DND-41 (cell line): ENCODE measurements at regions not wholly inside any gene's neighbourhood (a gene's known extent, or its start where the extent isn't known, plus 50 kb on each side); places are given as distances from the start of the nearest gene placed in this dataset.
"Not testable (repeated sequence)": the region's sequence is repeated elsewhere in the genome, so short reads cannot be mapped to it uniquely, and the experiment has no call there.

Experiments used
- ATAC-seq: fragments of 200-7000 bp; cut with Tn5 transposase; 3 replicates; pipeline ENCODE4 v1.9.1; 2021; ENCODE audit warnings: low read depth; ENCODE audit not compliant: insufficient read depth
- DNase-seq: peaks from one replicate; pipeline ENCODE4 v3.0.0-alpha.2; 2020
- H2AFZ ChIP-seq: 2 replicates; pipeline ENCODE4 v1.6.0; 2012; ENCODE audit warnings: low read depth, low read length
- H3K27ac ChIP-seq: 2 replicates; pipeline ENCODE4 v1.5.1; 2012; ENCODE audit warnings: low read length, inconsistent platforms
- H3K27me3 ChIP-seq: fragments of 200-600 bp; sonication (generic); 2 replicates; pipeline ENCODE4 v1.6.0; 2012; ENCODE audit warnings: low read length, mild to moderate bottlenecking, inconsistent platforms; ENCODE audit not compliant: insufficient read depth, poor library complexity
- H3K36me3 ChIP-seq: 2 replicates; pipeline ENCODE4 v1.5.1; 2012; ENCODE audit warnings: low read length, inconsistent platforms; ENCODE audit not compliant: insufficient read depth
- H3K4me1 ChIP-seq: 2 replicates; pipeline ENCODE4 v1.5.1; 2012; ENCODE audit warnings: mild to moderate bottlenecking, low read length; ENCODE audit not compliant: insufficient read depth
- H3K4me2 ChIP-seq: 2 replicates; pipeline ENCODE4 v1.6.0; 2012; ENCODE audit warnings: mild to moderate bottlenecking, moderate library complexity, low read length, inconsistent platforms; ENCODE audit not compliant: insufficient read depth
- H3K4me3 ChIP-seq, 2 experiments: fragments of 200-600 bp in 1 of 2; shearing (Covaris generic) in 1 of 2; 2 replicates each; pipeline ENCODE4 v1.5.1; 2012 to 2016; ENCODE audit warnings: inconsistent platforms in 2 of 2, low read length in 2 of 2, mild to moderate bottlenecking in 2 of 2, low read depth in 1 of 2, moderate library complexity in 1 of 2
- H3K79me2 ChIP-seq: 2 replicates; pipeline ENCODE4 v1.6.0; 2012; ENCODE audit warnings: low read length, inconsistent platforms; ENCODE audit not compliant: insufficient read depth
- H3K9ac ChIP-seq: 2 replicates; pipeline ENCODE4 v1.6.0; 2012; ENCODE audit warnings: low read depth, mild to moderate bottlenecking, inconsistent platforms, low read length, moderate library complexity
- H3K9me3 ChIP-seq: 2 replicates; pipeline ENCODE4 v1.5.1; 2012; ENCODE audit warnings: low read length, moderate library complexity, mild to moderate bottlenecking, inconsistent platforms; ENCODE audit not compliant: insufficient read depth, severe bottlenecking
- H4K20me1 ChIP-seq: 2 replicates; pipeline ENCODE4 v1.6.0; 2012; ENCODE audit warnings: low read length; ENCODE audit not compliant: insufficient read depth
- EZH2 ChIP-seq: IDR thresholded peaks from 3 replicates; pipeline ENCODE4 v1.6.1; 2012; ENCODE audit warnings: borderline replicate concordance, low read depth, mild to moderate bottlenecking, moderate library complexity, low read length, inconsistent platforms; ENCODE audit not compliant: severe bottlenecking
- TF ChIP-seq, protein P1 (sequence below): IDR thresholded peaks from 2 replicates; pipeline ENCODE4 v1.5.1; 2012; ENCODE audit warnings: borderline replicate concordance, low read length, moderate library complexity, mild to moderate bottlenecking; ENCODE audit not compliant: poor library complexity, severe bottlenecking; ENCODE audit errors: extremely low read depth

DNA sequence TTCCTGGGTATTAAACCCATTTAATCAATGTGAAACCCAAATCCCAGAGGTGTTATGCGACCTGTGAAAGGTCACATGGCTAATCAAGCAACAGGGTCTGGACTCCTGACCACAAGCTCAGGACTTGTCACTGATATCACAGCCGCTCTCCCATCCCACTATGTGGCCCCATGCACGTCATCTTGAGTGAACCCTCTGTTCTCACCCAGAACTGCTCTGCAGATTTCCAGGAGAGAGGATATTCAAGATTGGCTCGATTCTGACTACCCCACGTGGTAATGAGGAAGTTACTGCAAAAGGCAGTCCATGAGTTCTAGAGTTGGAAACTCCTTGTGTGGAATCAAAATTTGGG lies 173.5 kb upstream of the ETV3 start:
- no peak overlapping the region for H3K4me2 ChIP-seq
- H3K36me3 ChIP-seq: no peaks in the 10 kb centered on the region
- TF ChIP-seq, protein P1, sequence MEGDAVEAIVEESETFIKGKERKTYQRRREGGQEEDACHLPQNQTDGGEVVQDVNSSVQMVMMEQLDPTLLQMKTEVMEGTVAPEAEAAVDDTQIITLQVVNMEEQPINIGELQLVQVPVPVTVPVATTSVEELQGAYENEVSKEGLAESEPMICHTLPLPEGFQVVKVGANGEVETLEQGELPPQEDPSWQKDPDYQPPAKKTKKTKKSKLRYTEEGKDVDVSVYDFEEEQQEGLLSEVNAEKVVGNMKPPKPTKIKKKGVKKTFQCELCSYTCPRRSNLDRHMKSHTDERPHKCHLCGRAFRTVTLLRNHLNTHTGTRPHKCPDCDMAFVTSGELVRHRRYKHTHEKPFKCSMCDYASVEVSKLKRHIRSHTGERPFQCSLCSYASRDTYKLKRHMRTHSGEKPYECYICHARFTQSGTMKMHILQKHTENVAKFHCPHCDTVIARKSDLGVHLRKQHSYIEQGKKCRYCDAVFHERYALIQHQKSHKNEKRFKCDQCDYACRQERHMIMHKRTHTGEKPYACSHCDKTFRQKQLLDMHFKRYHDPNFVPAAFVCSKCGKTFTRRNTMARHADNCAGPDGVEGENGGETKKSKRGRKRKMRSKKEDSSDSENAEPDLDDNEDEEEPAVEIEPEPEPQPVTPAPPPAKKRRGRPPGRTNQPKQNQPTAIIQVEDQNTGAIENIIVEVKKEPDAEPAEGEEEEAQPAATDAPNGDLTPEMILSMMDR: no peak
- no peak for TF ChIP-seq EZH2
- no peak overlapping the region for H3K27ac ChIP-seq
- ATAC-seq (no peak), DNase-seq (no peak)
- no peak overlapping the region for H3K4me3 ChIP-seq
- H3K79me2 ChIP-seq: no peaks in the 10 kb centered on the region
- H3K4me1 ChIP-seq: no peaks in the 10 kb centered on the region
- no peak overlapping the region for H2AFZ ChIP-seq
- peaks cover 14% of the 10 kb centered on the region for H3K27me3 ChIP-seq
- H3K9me3 ChIP-seq: no peaks in the 10 kb centered on the region
- H3K9ac ChIP-seq: no peak overlapping the region
- no peaks in the 10 kb centered on the region for H4K20me1 ChIP-seq

DNA sequence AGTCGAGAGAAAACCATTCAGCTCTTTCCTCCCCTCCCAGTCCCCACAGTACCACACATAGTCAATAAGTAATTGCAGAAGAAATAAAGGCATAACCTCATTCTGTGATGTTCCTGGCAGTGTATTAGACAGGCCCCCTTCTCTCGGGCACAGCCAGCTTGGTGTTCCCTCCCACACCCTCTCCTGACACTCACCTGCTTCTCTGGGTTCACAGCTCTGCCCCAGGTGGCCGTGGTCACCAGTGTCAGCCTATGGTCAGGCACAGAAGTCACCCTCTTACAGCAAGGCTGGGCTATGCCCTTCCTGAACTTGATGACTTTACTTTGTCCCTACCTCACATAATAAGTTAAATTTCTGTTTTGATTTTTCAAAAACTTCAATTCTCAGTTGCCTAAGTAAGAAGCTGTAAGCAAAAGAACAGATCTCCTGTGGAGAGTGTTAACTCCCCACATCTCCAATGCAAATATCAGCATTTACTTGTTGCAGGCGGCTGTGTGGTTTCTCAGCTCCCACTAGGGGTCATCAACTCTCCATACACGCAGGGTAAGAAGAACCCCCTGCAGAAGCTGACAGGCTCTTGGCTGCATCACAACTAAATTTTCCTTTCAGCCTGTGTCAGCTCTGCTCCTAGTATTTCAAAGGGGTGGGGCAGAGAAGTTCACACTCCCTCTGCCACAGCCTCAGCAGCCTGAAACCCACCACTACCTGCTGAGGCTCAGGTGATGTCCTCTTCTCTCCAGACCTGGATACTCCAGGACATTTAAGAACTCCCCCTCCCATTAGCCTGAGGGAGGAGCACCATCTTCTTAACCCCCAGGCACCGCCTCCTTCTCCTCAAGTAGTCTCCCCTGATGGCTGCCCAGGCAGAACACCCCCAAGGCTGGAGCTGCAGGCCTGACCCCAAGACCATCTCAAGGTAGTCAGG lies 172.9 kb upstream of the ETV3 start:
- TF ChIP-seq, protein P1: peak; percentile 46
- not testable (repeated sequence) for H3K27ac ChIP-seq, H3K4me3 ChIP-seq, H3K9me3 ChIP-seq, H3K9ac ChIP-seq, H3K4me1 ChIP-seq, H3K36me3 ChIP-seq, H4K20me1 ChIP-seq, H3K79me2 ChIP-seq, H2AFZ ChIP-seq, H3K4me2 ChIP-seq
- DNase-seq (peak; percentile 12), ATAC-seq (peak; percentile 58)
- H3K27me3 ChIP-seq: peaks cover 19% of the 10 kb centered on the region

DNA sequence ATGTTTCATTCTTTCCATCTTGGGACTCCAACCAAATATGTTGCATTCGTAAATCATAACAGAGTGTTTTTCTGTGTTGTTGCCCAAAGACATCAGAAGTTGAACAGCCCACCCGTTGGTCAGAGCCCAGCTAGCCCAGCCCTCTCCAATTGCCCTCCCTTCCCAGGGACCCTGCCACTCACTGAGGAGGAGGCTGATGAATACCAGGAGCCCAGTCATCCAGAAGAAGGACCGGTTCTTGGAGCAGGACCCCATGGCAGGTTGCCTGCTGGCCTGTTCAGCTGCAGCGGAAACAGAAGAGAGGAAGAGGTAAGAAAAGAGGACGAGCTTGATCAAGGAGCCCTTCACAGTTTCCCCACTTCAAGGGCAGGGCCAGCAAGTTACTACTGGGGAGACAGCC lies 172.2 kb upstream of the ETV3 start:
- Histone ChIP-seq H3K9ac (no peak overlapping the region), H3K9me3 (no peaks in the 10 kb centered on the region), H3K4me1 (no peaks in the 10 kb centered on the region), H3K27me3 (peaks cover 20% of the 10 kb centered on the region), H3K4me3 (no peak overlapping the region), H3K4me2 (no peak overlapping the region), H2AFZ (no peak overlapping the region), H4K20me1 (no peaks in the 10 kb centered on the region), H3K27ac (no peak overlapping the region), H3K36me3 (no peaks in the 10 kb centered on the region), H3K79me2 (no peaks in the 10 kb centered on the region)
- no peak for TF ChIP-seq EZH2
- TF ChIP-seq, protein P1: no peak
- DNase-seq: no peak
- no peak for ATAC-seq
